HCT116 (cell line): ENCODE measurements at regions not wholly inside any gene's neighbourhood (a gene's known extent, or its start where the extent isn't known, plus 50 kb on each side); places are given as distances from the start of the nearest gene placed in this dataset.

Source experiments
- ATAC-seq: fragments of 200-7000 bp; cut with Tn5 transposase; 2 replicates; pipeline ENCODE4 v1.9.1; 2020; ENCODE audit warnings: mild to moderate bottlenecking, moderate library complexity
- BruUV-seq: library from RNA; stranded (reverse); fragments of 400-500 nt; replicated peaks from 2 replicates; lab custom pipeline; 2021; lab: Mats Ljungman, UMichigan
- CTCF ChIA-PET: fragments of 300-600 bp; sonication (Branson Sonifier 250); formaldehyde crosslinking; loops from one replicate; lab custom pipeline; 2021; ENCODE audit warnings: antibody characterized with exemption; lab: Charles Lee
- POLR2A ChIA-PET: fragments of 300-600, 350-600 bp; sonication (Branson Sonifier 250); formaldehyde crosslinking; loops from one replicate; lab custom pipeline; 2021; ENCODE audit warnings: antibody characterized with exemption; lab: Charles Lee
- RAD21 ChIA-PET, 2 experiments: fragments of 300-600 bp; sonication (Branson Sonifier 250); formaldehyde crosslinking; loops; one replicate each; lab custom pipeline; 2023; ENCODE audit warnings: low total read pairs in 2 of 2; ENCODE audit not compliant: uncharacterized antibody in 2 of 2, unreplicated experiment in 2 of 2, low non-redundant PET in 1 of 2; lab: Charles Lee
- DNase-seq: peaks from one replicate; pipeline ENCODE4 v3.0.0-alpha.2; 2010; ENCODE audit warnings: low read depth, low spot score
- H2AFZ ChIP-seq: fragments of 200-600 bp; shearing (Covaris generic), sonication (generic); 2 replicates; pipeline ENCODE4 v1.6.1; 2017; ENCODE audit warnings: low read depth, mixed run types, mixed read lengths, antibody characterized with exemption, low read length; ENCODE audit not compliant: poor library complexity, severe bottlenecking
- H3K27ac ChIP-seq: 2 replicates; pipeline ENCODE4 v1.5.1; 2012; ENCODE audit warnings: low read depth, low read length
- H3K27me3 ChIP-seq: fragments of 200-600 bp; sonication (generic); 2 replicates; pipeline ENCODE4 v1.6.1; 2016; ENCODE audit warnings: mixed run types, low read length, mixed read lengths; ENCODE audit not compliant: insufficient read depth
- H3K36me3 ChIP-seq, 2 experiments: fragments of 200-500 bp in 1 of 2; fragments of 200-600 bp in 1 of 2; sonication (Bioruptor generic) in 1 of 2; sonication (generic) in 1 of 2; 2 replicates each; pipeline versions ENCODE4 v1.5.1 to v1.6.1; 2014 to 2016; ENCODE audit warnings: low read length in 2 of 2, inconsistent platforms in 1 of 2, mixed read lengths in 1 of 2, mixed run types in 1 of 2; ENCODE audit not compliant: insufficient read depth in 2 of 2, control insufficient read depth in 1 of 2
- H3K4me1 ChIP-seq, 2 experiments: fragments of 200-600 bp in 1 of 2; sonication (generic) in 1 of 2; 2 replicates each; pipeline versions ENCODE4 v1.5.1 to v1.6.1; 2012 to 2017; ENCODE audit warnings: low read length in 2 of 2, inconsistent platforms in 1 of 2, mild to moderate bottlenecking in 1 of 2, mixed read lengths in 1 of 2, mixed run types in 1 of 2, moderate library complexity in 1 of 2; ENCODE audit not compliant: insufficient read depth in 2 of 2, control insufficient read depth in 1 of 2
- H3K4me2 ChIP-seq: fragments of 200-600 bp; sonication (generic); 2 replicates; pipeline ENCODE4 v1.6.1; 2017; ENCODE audit warnings: mixed run types, low read length, mixed read lengths
- H3K4me3 ChIP-seq, 2 experiments: fragments of 200-600 bp in 1 of 2; sonication (generic) in 1 of 2; replicated peaks in 1 of 2; 2 replicates each; pipeline ENCODE4 v1.5.1; 2011 to 2016; ENCODE audit warnings: low read length in 2 of 2, control low read depth in 1 of 2, low read depth in 1 of 2, mild to moderate bottlenecking in 1 of 2, mixed read lengths in 1 of 2, mixed run types in 1 of 2
- H3K79me2 ChIP-seq: fragments of 200-600 bp; sonication (generic); 2 replicates; pipeline ENCODE4 v1.6.1; 2017; ENCODE audit warnings: mild to moderate bottlenecking, mixed run types, low read length, moderate library complexity, mixed read lengths; ENCODE audit not compliant: insufficient read depth
- H3K9ac ChIP-seq: fragments of 200-600 bp; sonication (generic); 2 replicates; pipeline ENCODE4 v1.6.1; 2016; ENCODE audit warnings: low read length, mixed read lengths
- H3K9me2 ChIP-seq: fragments of 200-600 bp; sonication (generic), shearing (Covaris generic); 2 replicates; pipeline ENCODE4 v1.6.1; 2017; ENCODE audit warnings: mixed run types, mild to moderate bottlenecking, moderate library complexity; ENCODE audit not compliant: insufficient read depth
- H3K9me3 ChIP-seq, 2 experiments: fragments of 200-500 bp in 1 of 2; fragments of 200-600 bp in 1 of 2; sonication (Bioruptor generic) in 1 of 2; sonication (generic) in 1 of 2; 2 replicates each; pipeline ENCODE4 v1.6.1; 2014 to 2017; ENCODE audit warnings: low read length in 2 of 2, mixed read lengths in 2 of 2, inconsistent platforms in 1 of 2, low read depth in 1 of 2, mild to moderate bottlenecking in 1 of 2, mixed run types in 1 of 2, moderate library complexity in 1 of 2; ENCODE audit not compliant: control insufficient read depth in 1 of 2, insufficient read depth in 1 of 2
- H4K20me1 ChIP-seq: fragments of 200-600 bp; sonication (generic), shearing (Covaris generic); 2 replicates; pipeline ENCODE4 v1.6.1; 2017; ENCODE audit warnings: mixed run types, mild to moderate bottlenecking, moderate library complexity; ENCODE audit not compliant: insufficient read depth
- CBX3 ChIP-seq: IDR thresholded peaks from 2 replicates; pipeline ENCODE4 v1.6.1; 2012; ENCODE audit warnings: low read depth
- CEBPB ChIP-seq: IDR thresholded peaks from 2 replicates; pipeline ENCODE4 v1.6.1; 2012; ENCODE audit warnings: low read depth
- EGR1 ChIP-seq: IDR thresholded peaks from 2 replicates; pipeline ENCODE4 v1.6.1; 2012; ENCODE audit warnings: low read depth
- EZH2 ChIP-seq: fragments of 200-600 bp; sonication (generic); IDR thresholded peaks from 2 replicates; pipeline ENCODE4 v1.6.1; 2017; ENCODE audit warnings: antibody characterized with exemption, mixed run types
- JUND ChIP-seq: IDR thresholded peaks from 2 replicates; pipeline ENCODE4 v1.6.1; 2012
- POLR2A ChIP-seq: IDR thresholded peaks from 2 replicates; pipeline ENCODE4 v1.7.0; 2011; ENCODE audit warnings: borderline replicate concordance; ENCODE audit not compliant: insufficient read depth, insufficient read length; ENCODE audit errors: extremely low read depth
- POLR2AphosphoS5 ChIP-seq: IDR thresholded peaks from 2 replicates; pipeline ENCODE4 v1.6.1; 2011; ENCODE audit warnings: mild to moderate bottlenecking, low read depth, low read length, moderate library complexity
- RAD21 ChIP-seq: IDR thresholded peaks from 2 replicates; pipeline ENCODE4 v1.6.1; 2012; ENCODE audit warnings: low read depth, mild to moderate bottlenecking
- REST ChIP-seq: IDR thresholded peaks from 2 replicates; pipeline ENCODE4 v1.6.1; 2012; ENCODE audit warnings: low read depth
- SIN3A ChIP-seq: IDR thresholded peaks from 2 replicates; pipeline ENCODE4 v1.6.1; 2012; ENCODE audit warnings: low read depth
- SP1 ChIP-seq: IDR thresholded peaks from 2 replicates; pipeline ENCODE4 v1.6.1; 2012; ENCODE audit warnings: low read depth
- SRF ChIP-seq: IDR thresholded peaks from 2 replicates; pipeline ENCODE4 v1.6.1; 2012; ENCODE audit warnings: low read depth
- TCF7L2 ChIP-seq: IDR thresholded peaks from 2 replicates; pipeline ENCODE4 v1.7.0; 2011; ENCODE audit warnings: borderline replicate concordance, inconsistent platforms; ENCODE audit not compliant: insufficient read depth, insufficient read length; ENCODE audit errors: extremely low read depth
- YY1 ChIP-seq: IDR thresholded peaks from 2 replicates; pipeline ENCODE4 v1.6.1; 2011; ENCODE audit warnings: low read length, low read depth, moderate library complexity, mild to moderate bottlenecking; ENCODE audit not compliant: insufficient replicate concordance; ENCODE audit errors: extremely low read depth
- ZFX ChIP-seq: fragments of 450-650 bp; IDR thresholded peaks from 2 replicates; pipeline ENCODE4 v1.6.1; 2017
- ZNF274 ChIP-seq: fragments of 200-500 bp; sonication (Bioruptor generic); IDR thresholded peaks from 2 replicates; pipeline ENCODE4 v1.6.1; 2014; ENCODE audit warnings: mild to moderate bottlenecking, low read depth, low read length, inconsistent platforms
- intact Hi-C: fragments of 100-400 bp; cut with micrococcal nuclease; formaldehyde crosslinking; loops from 2 replicates; pipeline ENCODE4 v1.10.0; 2022
- TF ChIP-seq, protein P1 (sequence below): IDR thresholded peaks from 2 replicates; pipeline ENCODE4 v1.6.1; 2012
- TF ChIP-seq, protein P2 (sequence below): IDR thresholded peaks from 2 replicates; pipeline ENCODE4 v1.6.1; 2011; ENCODE audit warnings: mild to moderate bottlenecking, low read length, moderate library complexity; ENCODE audit not compliant: insufficient replicate concordance; ENCODE audit errors: extremely low read depth
- TF ChIP-seq, protein P3 (sequence below): IDR thresholded peaks from 2 replicates; pipeline ENCODE4 v1.6.1; 2012
- TF ChIP-seq, protein P4 (sequence below), 3 experiments: fragments of 200-600 bp in 1 of 3; sonication (generic) in 1 of 3; IDR thresholded peaks in 2 of 3; conservative IDR thresholded peaks in 1 of 3; 2 replicates each; pipeline ENCODE4 v1.5.1; 2012 to 2017; ENCODE audit warnings: low read depth in 2 of 3, low read length in 2 of 3, antibody characterized with exemption in 1 of 3, borderline replicate concordance in 1 of 3, control low read depth in 1 of 3, mild to moderate bottlenecking in 1 of 3, mixed read lengths in 1 of 3, mixed run types in 1 of 3, moderate library complexity in 1 of 3; ENCODE audit not compliant: insufficient read depth in 1 of 3

- TF ChIP-seq JUND = no peak
- no peak for TF ChIP-seq REST
- no peak for TF ChIP-seq SP1
- TF ChIP-seq SRF = no peak
- TF ChIP-seq ZNF274 = no peak
- TF ChIP-seq EGR1 = no peak
- no peak for TF ChIP-seq RAD21
- no peak for TF ChIP-seq CBX3
- TF ChIP-seq, protein P1, sequence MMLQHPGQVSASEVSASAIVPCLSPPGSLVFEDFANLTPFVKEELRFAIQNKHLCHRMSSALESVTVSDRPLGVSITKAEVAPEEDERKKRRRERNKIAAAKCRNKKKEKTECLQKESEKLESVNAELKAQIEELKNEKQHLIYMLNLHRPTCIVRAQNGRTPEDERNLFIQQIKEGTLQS = no peak
- no peak for TF ChIP-seq CEBPB
- no peak for TF ChIP-seq POLR2A
- TF ChIP-seq, protein P2, sequence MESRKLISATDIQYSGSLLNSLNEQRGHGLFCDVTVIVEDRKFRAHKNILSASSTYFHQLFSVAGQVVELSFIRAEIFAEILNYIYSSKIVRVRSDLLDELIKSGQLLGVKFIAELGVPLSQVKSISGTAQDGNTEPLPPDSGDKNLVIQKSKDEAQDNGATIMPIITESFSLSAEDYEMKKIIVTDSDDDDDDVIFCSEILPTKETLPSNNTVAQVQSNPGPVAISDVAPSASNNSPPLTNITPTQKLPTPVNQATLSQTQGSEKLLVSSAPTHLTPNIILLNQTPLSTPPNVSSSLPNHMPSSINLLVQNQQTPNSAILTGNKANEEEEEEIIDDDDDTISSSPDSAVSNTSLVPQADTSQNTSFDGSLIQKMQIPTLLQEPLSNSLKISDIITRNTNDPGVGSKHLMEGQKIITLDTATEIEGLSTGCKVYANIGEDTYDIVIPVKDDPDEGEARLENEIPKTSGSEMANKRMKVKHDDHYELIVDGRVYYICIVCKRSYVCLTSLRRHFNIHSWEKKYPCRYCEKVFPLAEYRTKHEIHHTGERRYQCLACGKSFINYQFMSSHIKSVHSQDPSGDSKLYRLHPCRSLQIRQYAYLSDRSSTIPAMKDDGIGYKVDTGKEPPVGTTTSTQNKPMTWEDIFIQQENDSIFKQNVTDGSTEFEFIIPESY = no peak
- no peak for TF ChIP-seq SIN3A
- TF ChIP-seq, protein P3, sequence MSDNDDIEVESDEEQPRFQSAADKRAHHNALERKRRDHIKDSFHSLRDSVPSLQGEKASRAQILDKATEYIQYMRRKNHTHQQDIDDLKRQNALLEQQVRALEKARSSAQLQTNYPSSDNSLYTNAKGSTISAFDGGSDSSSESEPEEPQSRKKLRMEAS = no peak
- TF ChIP-seq ZFX = no peak
- TF ChIP-seq POLR2AphosphoS5 = no peak
- no peak for TF ChIP-seq TCF7L2
- no peak for TF ChIP-seq YY1
- TF ChIP-seq EZH2 = no peak
- TF ChIP-seq, protein P4, sequence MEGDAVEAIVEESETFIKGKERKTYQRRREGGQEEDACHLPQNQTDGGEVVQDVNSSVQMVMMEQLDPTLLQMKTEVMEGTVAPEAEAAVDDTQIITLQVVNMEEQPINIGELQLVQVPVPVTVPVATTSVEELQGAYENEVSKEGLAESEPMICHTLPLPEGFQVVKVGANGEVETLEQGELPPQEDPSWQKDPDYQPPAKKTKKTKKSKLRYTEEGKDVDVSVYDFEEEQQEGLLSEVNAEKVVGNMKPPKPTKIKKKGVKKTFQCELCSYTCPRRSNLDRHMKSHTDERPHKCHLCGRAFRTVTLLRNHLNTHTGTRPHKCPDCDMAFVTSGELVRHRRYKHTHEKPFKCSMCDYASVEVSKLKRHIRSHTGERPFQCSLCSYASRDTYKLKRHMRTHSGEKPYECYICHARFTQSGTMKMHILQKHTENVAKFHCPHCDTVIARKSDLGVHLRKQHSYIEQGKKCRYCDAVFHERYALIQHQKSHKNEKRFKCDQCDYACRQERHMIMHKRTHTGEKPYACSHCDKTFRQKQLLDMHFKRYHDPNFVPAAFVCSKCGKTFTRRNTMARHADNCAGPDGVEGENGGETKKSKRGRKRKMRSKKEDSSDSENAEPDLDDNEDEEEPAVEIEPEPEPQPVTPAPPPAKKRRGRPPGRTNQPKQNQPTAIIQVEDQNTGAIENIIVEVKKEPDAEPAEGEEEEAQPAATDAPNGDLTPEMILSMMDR (IDR thresholded peaks at IDR 0.05 in 2 of 3, conservative IDR thresholded peaks at IDR 0.05 in 1 of 3; ENCODE audit: borderline replicate concordance in 1 of 3, insufficient read depth in 1 of 3, low read depth in 2 of 3, low read length in 2 of 3) = no peak
- POLR2A ChIA-PET = no interaction called here
- H3K27ac ChIP-seq = no peak overlapping the region
- RAD21 ChIA-PET = no interaction called here
- H4K20me1 ChIP-seq = no peaks in the 10 kb centered on the region
- no peaks in the 10 kb centered on the region for H3K36me3 ChIP-seq
- H3K27me3 ChIP-seq = peaks cover 27% of the 10 kb centered on the region
- CTCF ChIA-PET = interaction anchor here (0.7 kb wide), 1 partner anchor 125 kb away, joined by 3 read pairs; no protein-coding TSS in a partner anchor
- H3K9me2 ChIP-seq = no peaks in the 10 kb centered on the region
- no peak overlapping the region for H3K4me2 ChIP-seq
- no peaks in the 10 kb centered on the region for H3K9me3 ChIP-seq
- no peak overlapping the region for H2AFZ ChIP-seq
- no peak for ATAC-seq
- no peak for DNase-seq
- intact Hi-C loops = no loop called here
- H3K79me2 ChIP-seq = no peaks in the 10 kb centered on the region
- no peak overlapping the region for H3K9ac ChIP-seq
- BruUV-seq = no TSS peak
- H3K4me3 ChIP-seq = no peak overlapping the region
- H3K4me1 ChIP-seq = no peaks in the 10 kb centered on the region
Observed at GRCh38 chr3:8365541-8365940, 136.1 kb upstream of the LMCD1 start.
